ENCODE measurements at regions not wholly inside any gene's neighbourhood (a gene's known extent, or its start where the extent isn't known, plus 50 kb on each side); places are given as distances from the start of the nearest gene placed in this dataset.

DNA sequence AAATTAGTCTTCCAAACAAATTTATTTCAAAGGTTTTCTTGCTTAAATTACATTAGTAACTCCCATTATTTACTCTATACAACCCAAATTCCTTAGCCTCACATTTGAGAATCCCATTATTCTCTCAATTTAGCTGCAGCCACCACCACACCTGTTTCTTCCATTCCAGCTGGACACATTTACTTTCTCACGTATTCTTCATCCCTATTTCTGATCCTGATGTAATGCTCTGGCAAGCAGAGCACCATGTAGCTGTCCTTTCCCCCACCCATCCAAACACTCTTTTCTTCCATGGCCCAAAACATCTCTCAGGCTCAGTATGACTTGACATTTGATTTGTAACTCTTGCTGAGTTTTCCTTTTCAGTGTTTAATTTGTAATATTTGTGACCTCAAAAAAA lies 240.2 kb upstream of the CLEC14A start:
- Mint-ChIP-seq H3K36me3 (no peaks in the 10 kb centered on the region), H3K4me1 (no peaks in the 10 kb centered on the region), H3K4me3 (no peak overlapping the region), H3K9me3 (peaks cover 6% of the 10 kb centered on the region), H3K27ac (no peak overlapping the region)
- no peak for DNase-seq (ENCODE audit: low spot score in 2 of 2)
- ATAC-seq = no peak

DNA sequence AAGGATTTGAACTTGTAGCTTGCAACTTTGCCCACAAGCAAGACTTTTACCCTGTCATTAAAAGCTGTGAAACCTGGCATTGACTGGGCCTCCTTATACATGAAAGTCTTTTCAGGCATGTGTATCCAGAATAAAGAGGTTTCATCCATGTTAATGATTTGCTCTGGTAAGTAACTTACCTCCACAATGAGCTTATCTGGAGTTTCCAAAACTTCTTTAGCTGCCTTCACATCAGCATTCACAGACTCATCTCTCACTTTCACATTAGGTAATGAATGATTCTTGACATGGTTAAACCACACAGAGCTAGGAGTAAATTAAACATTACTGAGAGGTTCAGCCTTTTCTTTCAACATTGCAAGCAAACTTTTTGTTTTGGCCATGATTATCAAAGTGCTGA lies 234.4 kb upstream of the CLEC14A start:
- no peak overlapping the region for H3K4me3 Mint-ChIP-seq
- no peaks in the 10 kb centered on the region for H3K4me1 Mint-ChIP-seq
- H3K27ac Mint-ChIP-seq = no peak overlapping the region
- peaks cover 11% of the 10 kb centered on the region for H3K9me3 Mint-ChIP-seq
- H3K36me3 Mint-ChIP-seq = no peaks in the 10 kb centered on the region
- no peak for ATAC-seq
- no peak for DNase-seq (ENCODE audit: low spot score in 2 of 2)

DNA sequence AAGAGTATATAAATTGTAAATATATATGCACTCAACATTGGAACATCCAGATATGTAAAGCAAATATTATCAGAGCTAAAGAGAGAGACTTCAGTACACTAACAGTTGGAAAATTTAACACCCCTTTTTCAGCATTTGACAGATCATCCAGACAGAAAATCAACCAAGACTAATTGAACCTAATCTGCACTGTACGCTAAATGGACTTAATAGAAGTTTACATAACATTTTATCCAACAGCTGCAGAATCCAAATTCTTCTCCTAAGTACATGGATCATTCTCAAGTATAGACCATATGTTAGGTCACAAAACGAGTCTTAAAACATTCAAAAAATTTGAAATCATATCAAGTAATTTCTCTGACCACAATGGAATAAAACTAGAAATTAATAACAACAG lies 229.1 kb upstream of the CLEC14A start:
- DNase-seq (ENCODE audit: low spot score in 2 of 2) (no peak), ATAC-seq (no peak)
- peaks cover 7% of the 10 kb centered on the region for H3K9me3 Mint-ChIP-seq
- H3K4me3 Mint-ChIP-seq = no peak overlapping the region
- no peaks in the 10 kb centered on the region for H3K36me3 Mint-ChIP-seq
- H3K27ac Mint-ChIP-seq = no peak overlapping the region
- H3K4me1 Mint-ChIP-seq = no peaks in the 10 kb centered on the region

DNA sequence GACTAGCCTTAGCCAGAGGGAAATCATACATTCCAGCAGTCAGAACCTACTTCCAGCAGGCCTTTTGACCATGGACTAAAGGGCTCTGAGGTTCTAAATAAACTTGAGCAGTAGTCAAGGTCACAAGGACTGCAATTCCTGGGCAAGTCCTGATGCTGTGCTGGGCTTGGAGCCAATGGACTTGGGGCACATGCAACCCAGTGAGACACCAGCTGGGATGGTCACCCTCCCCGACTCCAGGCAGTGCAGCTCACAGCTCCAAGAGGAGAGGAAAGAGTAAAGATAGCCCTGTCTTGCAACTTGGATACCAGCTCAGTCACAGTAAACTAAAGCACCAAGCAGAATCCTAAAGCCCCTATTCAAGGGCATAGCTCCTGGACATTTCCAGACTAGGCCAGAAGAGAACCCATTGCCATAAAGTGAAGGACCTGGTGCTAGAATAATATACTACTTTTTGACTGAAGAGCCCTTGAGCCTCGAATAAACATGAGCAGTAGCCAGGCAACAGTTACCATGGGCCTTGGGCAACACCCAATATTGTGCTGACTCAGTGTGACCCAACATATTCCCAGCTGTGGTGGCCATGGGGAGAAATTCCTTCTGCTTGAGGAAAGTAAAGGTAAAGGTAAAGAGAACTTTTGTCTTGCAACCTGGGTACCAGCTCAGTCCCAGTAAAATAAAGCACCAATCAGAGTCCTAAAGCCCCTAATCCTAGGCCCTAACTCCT lies 226.2 kb upstream of the CLEC14A start:
- H3K27ac Mint-ChIP-seq = no peak overlapping the region
- no peaks in the 10 kb centered on the region for H3K4me1 Mint-ChIP-seq
- DNase-seq (ENCODE audit: low spot score in 2 of 2) = no peak
- H3K4me3 Mint-ChIP-seq = no peak overlapping the region
- no peak for ATAC-seq
- H3K36me3 Mint-ChIP-seq = no peaks in the 10 kb centered on the region
- peaks cover 12% of the 10 kb centered on the region for H3K9me3 Mint-ChIP-seq

GRCh38 chr14:38469156-38469555 lies 213.3 kb upstream of the CLEC14A start:
- Mint-ChIP-seq H3K9me3 (peaks cover 14% of the 10 kb centered on the region), H3K4me3 (no peak overlapping the region), H3K36me3 (no peaks in the 10 kb centered on the region), H3K4me1 (no peaks in the 10 kb centered on the region), H3K27ac (no peak overlapping the region)
- ATAC-seq (no peak), DNase-seq (ENCODE audit: low spot score in 2 of 2) (no peak)

GRCh38 chr14:38442208-38442607 lies 186.3 kb upstream of the CLEC14A start:
- H3K4me3 Mint-ChIP-seq = no peak overlapping the region
- H3K27ac Mint-ChIP-seq = no peak overlapping the region
- H3K36me3 Mint-ChIP-seq = no peaks in the 10 kb centered on the region
- H3K4me1 Mint-ChIP-seq = no peaks in the 10 kb centered on the region
- ATAC-seq (no peak), DNase-seq (ENCODE audit: low spot score in 2 of 2) (no peak)
- H3K9me3 Mint-ChIP-seq = peaks cover 13% of the 10 kb centered on the region

- H3K36me3 Mint-ChIP-seq = no peaks in the 10 kb centered on the region
- H3K9me3 Mint-ChIP-seq = peaks cover 4% of the 10 kb centered on the region
- ATAC-seq = no peak
- H3K27ac Mint-ChIP-seq = no peak overlapping the region
- H3K4me3 Mint-ChIP-seq = no peak overlapping the region
- no peak for DNase-seq (ENCODE audit: low spot score in 2 of 2)
- H3K4me1 Mint-ChIP-seq = no peaks in the 10 kb centered on the region
Observed at GRCh38 chr14:38432186-38432585, 176.3 kb upstream of the CLEC14A start.

- DNase-seq (ENCODE audit: low spot score in 2 of 2) (no peak), ATAC-seq (no peak)
- H3K9me3 Mint-ChIP-seq = peaks cover 4% of the 10 kb centered on the region
- H3K36me3 Mint-ChIP-seq = no peaks in the 10 kb centered on the region
- no peak overlapping the region for H3K27ac Mint-ChIP-seq
- no peaks in the 10 kb centered on the region for H3K4me1 Mint-ChIP-seq
- no peak overlapping the region for H3K4me3 Mint-ChIP-seq
Observed at GRCh38 chr14:38431156-38431555, 175.3 kb upstream of the CLEC14A start.

GRCh38 chr14:38430522-38430921 lies 174.6 kb upstream of the CLEC14A start:
- no peak for ATAC-seq

DNA sequence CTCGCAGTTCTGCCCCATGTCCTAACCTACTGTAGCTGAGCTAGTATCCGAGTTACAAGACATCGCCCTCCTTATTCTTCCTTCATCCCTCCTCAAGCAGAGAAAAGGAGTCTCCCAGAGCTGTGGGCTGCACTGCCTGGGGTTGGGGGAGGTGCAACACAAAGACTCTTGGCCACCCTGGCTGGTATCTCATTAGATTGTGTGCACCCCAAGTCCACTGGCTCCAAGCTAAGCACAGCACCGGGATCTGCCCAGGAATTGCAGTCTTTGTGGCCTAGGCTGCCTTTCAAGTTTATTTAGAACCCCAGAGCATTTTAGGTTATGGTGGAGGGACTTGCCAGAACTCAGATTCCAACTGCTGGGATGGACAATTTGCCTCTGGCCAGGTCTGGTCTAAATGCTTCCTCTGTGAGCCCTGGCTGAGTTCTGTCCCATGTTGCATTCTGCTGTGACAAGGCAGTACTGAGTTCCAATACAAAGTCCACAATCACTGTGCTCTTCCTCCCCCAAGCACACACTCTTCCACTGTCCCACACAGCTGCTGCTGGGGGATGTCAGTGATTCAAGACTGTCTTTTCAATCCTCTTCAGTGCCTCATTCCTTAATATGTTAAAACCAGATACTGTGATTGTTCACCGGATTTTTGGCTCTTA lies 169.6 kb upstream of the CLEC14A start:
- Mint-ChIP-seq H3K27ac (no peak overlapping the region), H3K9me3 (peaks cover 25% of the 10 kb centered on the region), H3K4me3 (no peak overlapping the region), H3K36me3 (no peaks in the 10 kb centered on the region), H3K4me1 (no peaks in the 10 kb centered on the region)
- DNase-seq (ENCODE audit: low spot score in 2 of 2) (no peak), ATAC-seq (no peak)

More at GRCh38 chr14:38430522-38430921, 174.6 kb upstream of the CLEC14A start:
- Mint-ChIP-seq H3K27ac (no peak overlapping the region), H3K4me3 (no peak overlapping the region), H3K9me3 (peaks cover 6% of the 10 kb centered on the region), H3K4me1 (no peaks in the 10 kb centered on the region), H3K36me3 (no peaks in the 10 kb centered on the region)
- no peak for DNase-seq (ENCODE audit: low spot score in 2 of 2)

DNA sequence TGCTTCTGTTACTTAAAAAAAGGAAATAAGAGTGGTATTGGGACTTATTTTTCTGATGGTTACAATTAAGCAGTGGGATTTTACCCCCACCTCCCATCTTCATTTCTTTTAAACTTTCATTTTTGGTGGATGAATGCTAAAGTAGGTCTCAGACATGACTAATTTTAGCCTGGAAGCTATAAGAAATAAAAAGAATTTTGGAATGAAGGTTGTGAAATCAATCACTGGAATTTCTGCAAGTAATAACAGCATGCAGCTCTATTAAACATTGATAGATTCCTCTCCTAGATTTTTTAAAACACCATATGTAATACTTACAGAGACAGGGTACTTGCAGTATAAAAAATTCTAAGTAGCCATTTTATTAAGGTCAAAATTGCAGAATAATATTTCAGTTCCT lies 164.2 kb upstream of the CLEC14A start:
- Mint-ChIP-seq H3K4me1 (no peaks in the 10 kb centered on the region), H3K27ac (no peak overlapping the region), H3K36me3 (no peaks in the 10 kb centered on the region), H3K9me3 (peaks cover 25% of the 10 kb centered on the region), H3K4me3 (no peak overlapping the region)
- DNase-seq (ENCODE audit: low spot score in 2 of 2) (no peak), ATAC-seq (no peak)

GRCh38 chr14:38419579-38419978 lies 163.7 kb upstream of the CLEC14A start:
- H3K36me3 Mint-ChIP-seq = no peaks in the 10 kb centered on the region
- no peak overlapping the region for H3K27ac Mint-ChIP-seq
- H3K9me3 Mint-ChIP-seq = peaks cover 23% of the 10 kb centered on the region
- ATAC-seq (no peak), DNase-seq (ENCODE audit: low spot score in 2 of 2) (no peak)
- no peaks in the 10 kb centered on the region for H3K4me1 Mint-ChIP-seq
- H3K4me3 Mint-ChIP-seq = no peak overlapping the region

DNA sequence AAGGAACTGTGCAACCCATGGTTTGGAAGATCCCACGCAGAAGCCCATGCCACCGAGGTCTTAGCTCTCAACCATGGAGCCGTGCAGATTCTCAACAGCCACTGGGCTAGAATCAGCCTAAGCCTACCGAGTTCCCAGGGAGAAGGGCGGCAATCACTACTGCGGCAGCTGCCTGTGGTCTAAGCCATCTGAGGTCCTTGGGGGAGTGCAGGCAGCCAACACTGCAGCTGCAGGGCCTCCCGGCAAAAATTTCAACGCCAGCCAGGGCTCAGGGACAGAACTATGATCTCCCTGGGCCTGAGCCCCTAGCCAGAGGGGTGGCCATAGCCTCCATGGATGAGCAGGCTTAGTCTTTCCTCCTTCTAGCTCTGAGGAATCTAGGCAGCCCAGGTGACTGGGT lies 156.8 kb upstream of the CLEC14A start:
- H3K36me3 Mint-ChIP-seq = no peaks in the 10 kb centered on the region
- ATAC-seq (no peak), DNase-seq (ENCODE audit: low spot score in 2 of 2) (no peak)
- peaks cover 12% of the 10 kb centered on the region for H3K9me3 Mint-ChIP-seq
- no peaks in the 10 kb centered on the region for H3K4me1 Mint-ChIP-seq
- no peak overlapping the region for H3K27ac Mint-ChIP-seq
- no peak overlapping the region for H3K4me3 Mint-ChIP-seq

GRCh38 chr14:38410442-38410841 lies 154.5 kb upstream of the CLEC14A start:
- Mint-ChIP-seq H3K36me3 (no peaks in the 10 kb centered on the region), H3K4me1 (no peaks in the 10 kb centered on the region), H3K4me3 (no peak overlapping the region), H3K9me3 (peaks cover 10% of the 10 kb centered on the region), H3K27ac (no peak overlapping the region)
- DNase-seq (ENCODE audit: low spot score in 2 of 2) = no peak
- no peak for ATAC-seq

DNA sequence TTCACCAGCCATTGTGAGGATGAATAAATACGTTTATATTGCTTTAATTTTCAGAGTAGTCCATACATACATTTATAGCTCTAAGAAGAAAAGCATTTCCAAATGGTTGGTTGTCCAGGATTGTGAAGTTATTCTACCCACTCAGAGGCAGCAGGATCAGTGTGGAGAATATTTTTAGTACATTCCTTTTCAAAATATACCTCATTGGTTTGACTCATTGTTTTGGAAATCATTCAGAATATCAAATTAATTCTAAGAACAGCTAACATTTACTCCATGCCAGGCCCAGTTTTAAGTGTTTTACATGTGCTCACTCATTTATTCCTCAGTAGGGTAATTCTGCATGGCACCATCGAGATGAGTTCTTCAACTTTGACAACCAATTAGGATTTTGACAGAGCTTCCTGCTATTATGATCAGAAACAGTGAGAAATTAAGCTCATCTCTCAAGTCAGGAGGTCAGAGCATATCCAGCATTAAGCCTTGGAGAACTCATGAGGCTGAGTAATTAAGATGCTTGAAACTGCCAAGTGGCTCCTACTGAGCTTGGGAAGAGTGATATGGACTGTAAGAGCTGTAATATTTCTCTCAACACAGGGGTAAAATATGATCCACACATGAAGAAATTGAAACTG lies 153.3 kb upstream of the CLEC14A start:
- H3K4me3 Mint-ChIP-seq = no peak overlapping the region
- no peaks in the 10 kb centered on the region for H3K4me1 Mint-ChIP-seq
- ATAC-seq (no peak), DNase-seq (ENCODE audit: low spot score in 2 of 2) (no peak)
- no peak overlapping the region for H3K27ac Mint-ChIP-seq
- H3K36me3 Mint-ChIP-seq = no peaks in the 10 kb centered on the region
- H3K9me3 Mint-ChIP-seq = peaks cover 5% of the 10 kb centered on the region

Data from stimulated activated effector memory CD8-positive, alpha-beta T cell treated with anti-CD3 and anti-CD28 coated beads, Interleukin-12 subunit alpha, Interleukin-12 subunit beta, amount 100 ng/mL, for 72 hours (primary cell).